EH (cell line): ENCODE measurements at regions not wholly inside any gene's neighbourhood (a gene's known extent, or its start where the extent isn't known, plus 50 kb on each side); places are given as distances from the start of the nearest gene placed in this dataset.

Experiments
- DNase-seq: peaks from one replicate; pipeline ENCODE4 v3.0.0-alpha.2; 2015; ENCODE audit warnings: low read depth

DNA sequence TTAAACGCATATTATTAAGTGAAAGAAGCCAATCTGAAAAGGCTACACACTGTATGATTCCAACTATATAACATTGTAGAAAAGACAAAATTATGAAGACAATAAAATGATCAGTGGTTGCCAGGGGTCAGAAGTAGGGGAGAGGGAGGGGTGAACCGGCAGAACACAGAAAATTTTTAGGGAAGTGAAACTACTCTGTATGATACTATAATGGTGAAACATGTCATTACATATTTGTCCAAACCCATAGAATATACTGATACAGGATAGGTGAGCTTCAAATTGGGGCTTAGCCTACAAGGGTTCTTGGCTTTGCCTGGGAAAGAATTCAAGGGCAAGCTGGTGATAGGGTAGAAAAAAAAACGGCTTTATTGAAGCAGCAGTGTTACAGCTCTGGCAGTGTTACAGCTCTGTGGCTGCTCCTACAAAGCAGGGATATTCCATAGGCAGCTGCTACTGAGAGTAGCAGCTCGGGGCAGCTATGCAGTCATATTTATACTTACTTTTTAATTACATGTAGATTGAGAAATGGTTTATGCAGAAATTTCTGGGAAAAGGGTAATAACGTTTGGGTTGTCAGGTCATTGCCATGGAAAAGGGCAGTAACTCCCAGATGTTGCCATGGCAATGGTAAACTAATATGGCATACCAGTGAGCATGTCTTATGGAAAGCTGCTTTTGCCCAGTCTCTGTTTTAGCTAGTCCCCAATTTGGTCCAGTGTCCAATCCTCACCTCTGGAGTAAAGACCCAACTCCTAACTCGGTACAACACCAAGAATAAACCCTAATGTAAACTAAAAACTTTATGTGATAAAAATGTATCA is 125.1 kb upstream of the SLC25A36 start:
- no peak for DNase-seq

DNA sequence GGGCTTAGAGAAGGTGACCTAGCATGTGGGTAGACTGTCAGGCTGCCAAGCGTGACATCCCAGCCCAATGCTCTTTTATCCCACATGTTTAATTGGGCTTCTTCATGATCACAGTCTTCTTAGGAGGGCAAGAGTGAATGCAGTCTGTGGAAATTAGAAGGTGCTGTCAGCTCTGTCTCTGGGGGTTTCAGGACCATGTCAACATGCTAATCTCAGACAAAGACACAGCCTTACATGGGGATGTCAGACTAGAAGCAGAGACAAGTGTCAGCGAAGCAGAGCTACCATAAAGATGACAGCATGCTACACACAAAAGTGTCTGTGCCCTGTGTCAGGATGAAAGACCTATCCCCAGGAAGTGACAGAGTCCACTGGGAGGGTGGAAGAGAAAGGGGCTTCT is 120.1 kb upstream of the SLC25A36 start:
- DNase-seq = no peak

DNA sequence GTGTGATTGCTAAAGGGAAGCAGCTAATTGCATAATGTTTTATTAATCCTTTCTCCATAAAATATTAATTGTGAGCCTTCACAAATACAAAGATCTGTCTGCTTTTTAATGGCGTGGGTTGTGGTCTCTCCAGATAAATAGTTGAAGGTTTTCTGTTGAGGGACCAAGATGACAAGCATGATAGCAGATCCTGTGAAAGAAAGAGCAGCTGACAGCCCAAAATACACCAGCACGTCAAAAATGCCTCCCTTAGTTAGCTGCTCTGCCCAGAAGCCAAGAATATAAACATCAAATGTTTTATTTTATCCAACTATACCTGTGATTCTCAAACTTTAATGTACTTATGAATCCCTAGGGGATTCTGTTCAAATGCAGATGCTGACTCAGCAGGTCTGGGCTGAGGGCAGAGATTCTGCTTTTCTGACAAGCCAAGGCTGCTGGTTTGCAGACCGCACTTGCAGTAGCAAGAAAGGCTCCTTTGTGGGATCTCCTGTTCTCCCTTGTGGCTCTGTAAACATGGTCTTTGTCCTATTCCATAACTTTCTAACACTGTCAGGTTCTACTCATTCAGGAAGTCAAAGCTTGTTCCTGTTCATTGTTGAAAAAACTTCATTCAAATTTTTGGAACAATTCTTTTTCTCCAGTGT is 119.1 kb upstream of the SLC25A36 start:
- DNase-seq = no peak

DNA sequence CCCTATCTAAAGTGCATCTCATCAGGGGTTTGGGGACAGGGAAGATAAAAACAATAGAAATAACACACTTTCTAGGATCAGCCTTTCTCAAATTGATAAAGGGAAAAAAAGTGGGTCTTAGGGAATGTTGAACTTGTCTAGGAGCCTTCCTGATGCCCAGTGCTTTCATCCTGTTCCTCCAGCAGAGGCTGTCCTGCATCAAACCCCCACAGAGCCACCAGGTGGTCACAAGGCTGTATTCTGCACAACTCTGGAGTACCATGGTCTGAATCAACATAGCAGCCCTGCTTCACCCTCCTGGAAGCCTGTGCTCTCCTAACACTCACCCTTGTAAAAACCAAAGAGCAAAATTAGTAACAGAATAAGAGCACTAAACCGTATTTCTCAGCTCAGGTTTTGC is 118.5 kb upstream of the SLC25A36 start:
- DNase-seq = no peak

DNA sequence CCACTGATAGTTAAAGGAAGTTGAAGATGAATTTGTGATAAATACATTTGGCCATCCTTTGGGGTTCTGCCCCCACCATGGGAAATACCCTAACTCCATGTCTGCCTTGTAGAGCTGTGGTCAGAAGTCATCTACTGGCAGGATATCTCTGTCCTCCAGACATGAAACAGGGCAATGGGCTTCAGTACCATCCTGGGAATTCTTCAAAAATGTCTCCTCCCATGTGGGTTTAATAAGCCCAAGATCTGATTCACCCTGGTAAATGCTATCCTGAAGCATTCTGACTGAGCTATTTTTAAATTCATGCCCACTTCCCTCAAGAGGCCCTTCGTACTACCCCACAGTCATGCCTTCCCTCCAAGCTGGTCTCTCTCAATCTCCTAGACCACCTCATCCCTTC is 113.7 kb upstream of the SLC25A36 start:
- no peak for DNase-seq

DNA sequence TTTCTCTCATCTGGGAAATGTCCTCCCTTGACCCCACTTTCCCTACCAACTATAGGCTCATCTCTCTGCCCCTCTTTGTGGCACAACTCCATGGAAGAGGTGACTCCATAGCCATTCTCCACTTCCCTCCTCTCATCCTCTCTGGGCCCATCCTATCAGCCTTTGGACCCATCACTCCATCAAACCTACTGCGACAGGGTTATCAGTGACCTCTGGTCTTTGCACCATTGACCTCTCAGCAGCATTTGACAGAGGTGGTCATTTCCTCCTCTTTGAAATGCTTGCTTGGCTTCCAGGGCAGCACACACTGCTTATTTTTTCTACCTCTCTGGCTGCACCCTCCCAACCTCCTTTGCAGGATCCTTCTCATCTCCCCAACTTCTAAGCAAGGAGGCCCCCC is 113.1 kb upstream of the SLC25A36 start:
- DNase-seq = no peak

DNA sequence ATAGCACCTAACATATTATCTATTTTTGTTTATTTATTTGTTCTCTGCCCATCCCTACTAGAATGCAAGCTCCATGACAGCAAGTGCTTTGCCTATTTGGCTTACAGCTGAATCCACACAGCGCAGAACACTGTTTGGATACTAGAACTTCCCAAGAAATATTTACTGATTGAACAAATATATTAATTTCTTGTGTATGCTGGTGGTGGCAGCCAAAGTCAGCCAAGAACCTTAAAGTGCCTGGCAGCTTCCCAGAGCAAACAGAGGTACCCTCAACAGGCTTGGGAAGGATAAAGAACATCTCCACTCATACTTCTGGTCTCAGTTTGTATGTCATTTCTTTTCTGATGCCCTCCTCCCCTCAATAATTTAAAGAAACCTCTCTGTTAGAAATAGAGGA is 111.8 kb upstream of the SLC25A36 start:
- no peak for DNase-seq

DNA sequence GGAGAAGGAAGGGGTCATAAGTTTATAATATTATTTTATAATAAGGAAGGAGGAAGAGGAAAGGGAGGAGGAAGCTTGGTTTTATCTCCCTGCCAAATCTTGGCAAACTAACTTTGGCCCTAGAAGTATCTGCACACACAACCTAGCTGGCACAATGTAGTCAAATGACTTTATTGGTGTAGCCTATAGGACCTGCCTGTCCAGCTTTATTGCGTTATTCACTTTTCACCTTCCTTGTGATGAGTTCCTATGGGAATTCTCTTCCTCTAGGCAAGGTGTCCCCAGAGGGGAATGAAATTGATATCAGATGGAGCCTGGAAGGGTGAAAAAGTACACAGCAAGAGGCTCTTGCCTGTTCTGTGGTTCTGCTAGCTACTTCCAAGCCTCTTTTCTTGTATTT is 111.2 kb upstream of the SLC25A36 start:
- no peak for DNase-seq

DNA sequence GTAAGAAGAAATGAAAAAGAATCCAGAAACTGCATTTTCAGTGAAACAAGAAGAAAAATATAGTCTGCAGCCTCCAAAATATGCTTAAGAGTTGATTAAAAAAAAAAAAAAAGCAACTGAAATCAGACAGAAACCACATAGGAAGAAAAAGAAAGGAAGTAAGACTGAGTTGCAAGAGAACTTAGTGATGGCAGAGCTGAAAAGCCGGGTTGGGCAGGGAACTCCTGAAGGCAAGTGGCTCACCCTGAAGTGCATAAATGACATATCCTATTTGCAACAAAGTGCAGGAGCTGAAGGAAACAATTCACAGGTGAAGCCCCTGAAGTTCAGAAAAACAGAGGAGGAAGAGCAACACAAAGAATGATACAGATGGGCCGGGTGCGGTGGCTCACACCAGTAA is 108.8 kb upstream of the SLC25A36 start:
- DNase-seq = no peak

DNA sequence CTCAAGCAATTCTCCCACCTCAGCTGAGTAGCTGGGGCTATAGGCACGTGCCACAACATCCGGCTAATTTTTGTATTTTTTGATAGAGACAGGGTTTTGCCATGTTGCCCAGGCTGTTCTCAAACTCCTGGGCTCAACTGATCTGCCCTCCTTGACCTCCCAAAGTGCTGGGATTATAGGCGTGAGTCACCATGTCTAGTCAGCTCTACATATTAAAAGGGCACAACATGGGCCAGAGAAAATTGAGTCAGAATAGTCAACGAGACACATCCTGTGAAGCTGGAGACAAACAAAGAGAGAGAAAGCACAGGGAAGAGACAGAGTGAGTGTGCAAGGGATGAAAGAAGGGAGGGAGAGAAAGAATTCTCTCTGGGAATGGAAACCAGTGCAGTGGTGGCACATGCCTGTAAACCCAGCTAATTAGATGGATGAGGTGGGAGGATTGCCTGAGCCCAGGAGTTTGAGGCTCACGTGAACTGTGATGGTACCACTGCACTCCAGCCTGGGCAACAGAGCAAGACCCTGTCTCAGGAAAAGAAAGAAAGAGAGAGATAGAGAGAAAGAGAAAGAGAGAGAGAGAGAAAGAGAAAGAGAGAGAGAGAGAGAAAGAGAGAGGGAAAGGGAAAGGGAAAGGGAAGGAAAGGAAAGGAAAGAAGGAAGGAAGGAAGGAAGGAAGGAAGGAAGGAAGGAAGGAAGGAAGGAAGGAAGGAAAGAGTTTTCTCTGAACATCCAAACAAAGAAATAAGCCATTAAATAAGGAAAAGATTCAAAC is 107.2 kb upstream of the SLC25A36 start:
- DNase-seq = peak; percentile 24

DNA sequence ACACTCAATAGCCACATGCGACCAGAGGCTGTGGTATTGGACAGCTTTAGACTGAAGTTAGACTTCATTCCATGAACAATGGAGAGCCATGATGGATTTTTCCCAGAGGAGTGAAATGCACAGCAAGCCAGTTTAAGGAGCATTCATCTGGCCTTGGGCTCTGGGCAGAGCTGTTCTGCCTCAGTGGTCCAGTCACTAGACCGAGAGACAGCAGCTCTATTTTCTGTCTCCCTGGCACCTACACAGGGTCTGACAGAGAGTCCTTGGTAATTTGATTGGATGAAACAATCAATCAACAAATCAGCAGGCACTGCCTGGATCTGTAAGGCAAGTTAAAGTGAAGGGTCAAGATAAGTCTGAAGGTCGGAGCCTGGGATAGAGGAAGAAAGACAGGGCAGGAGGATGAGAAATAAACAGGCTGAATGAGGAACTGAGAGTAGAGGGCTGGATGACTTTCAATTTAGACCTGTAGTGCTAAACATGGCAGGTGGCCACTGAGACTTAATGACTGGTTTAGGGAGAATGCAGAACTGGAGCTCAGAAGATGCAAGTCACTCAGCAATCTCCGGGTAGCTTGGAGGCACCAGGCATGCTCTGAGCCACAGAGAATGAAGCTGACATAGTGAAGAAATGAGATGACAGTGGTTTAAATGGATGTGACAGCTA is 98.5 kb upstream of the SLC25A36 start:
- DNase-seq = no peak

DNA sequence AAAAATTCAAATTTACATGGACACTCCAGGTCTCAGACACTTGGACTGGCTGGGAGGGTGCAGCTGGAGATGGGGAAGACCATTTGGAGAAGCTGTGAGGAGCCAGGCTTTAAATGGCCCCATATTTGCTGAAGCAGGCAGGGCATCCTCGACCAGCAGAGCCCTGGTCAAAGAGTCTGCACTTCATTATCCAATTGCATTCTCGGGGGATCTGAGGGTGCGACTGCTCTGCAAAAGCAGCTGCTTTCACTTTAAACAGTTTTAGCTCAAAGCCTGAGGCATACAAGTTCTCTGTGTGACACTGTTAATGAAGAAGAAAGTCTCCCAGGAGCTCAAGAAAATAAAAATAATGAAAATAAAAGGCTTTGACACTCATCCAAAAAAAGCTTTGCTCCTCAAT is 98.0 kb upstream of the SLC25A36 start:
- DNase-seq = no peak

DNA sequence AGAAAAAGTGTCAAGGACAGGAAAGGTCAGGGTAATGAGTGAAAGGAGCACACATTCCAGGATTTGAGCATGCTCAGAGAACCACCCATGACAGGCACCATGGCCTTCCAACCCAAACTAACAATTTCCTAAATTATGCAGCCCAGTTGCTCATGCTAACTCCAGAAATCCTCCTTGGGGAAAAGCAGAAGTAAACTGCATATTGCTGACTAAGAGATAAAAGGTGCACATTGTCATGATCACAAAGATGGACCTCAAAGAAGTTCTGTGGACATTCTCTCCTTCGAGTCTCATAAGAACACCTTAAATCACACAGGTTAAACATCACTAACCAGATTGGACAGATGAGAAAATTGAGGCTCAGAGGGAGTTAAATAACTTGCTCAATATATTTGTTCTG is 97.6 kb upstream of the SLC25A36 start:
- no peak for DNase-seq

DNA sequence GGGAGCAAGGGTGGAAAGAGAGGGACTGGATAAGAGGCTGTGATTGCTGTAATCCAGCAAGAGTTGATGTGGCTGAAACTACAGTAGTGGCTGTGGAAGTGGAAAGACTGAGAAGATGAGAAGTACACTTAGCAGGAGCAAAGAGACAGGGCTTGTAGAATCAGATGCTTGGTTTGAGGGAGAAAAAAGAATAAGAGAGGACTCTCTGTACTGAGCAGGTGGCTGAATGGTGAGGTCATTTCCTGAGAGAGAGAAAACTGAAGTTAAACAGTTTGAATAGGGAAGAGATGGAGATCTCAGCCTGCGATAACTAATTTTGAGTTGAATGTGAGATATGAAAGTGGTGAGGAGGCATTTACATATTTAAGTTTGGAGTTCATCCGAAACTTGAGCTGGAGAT is 95.8 kb upstream of the SLC25A36 start:
- no peak for DNase-seq

DNA sequence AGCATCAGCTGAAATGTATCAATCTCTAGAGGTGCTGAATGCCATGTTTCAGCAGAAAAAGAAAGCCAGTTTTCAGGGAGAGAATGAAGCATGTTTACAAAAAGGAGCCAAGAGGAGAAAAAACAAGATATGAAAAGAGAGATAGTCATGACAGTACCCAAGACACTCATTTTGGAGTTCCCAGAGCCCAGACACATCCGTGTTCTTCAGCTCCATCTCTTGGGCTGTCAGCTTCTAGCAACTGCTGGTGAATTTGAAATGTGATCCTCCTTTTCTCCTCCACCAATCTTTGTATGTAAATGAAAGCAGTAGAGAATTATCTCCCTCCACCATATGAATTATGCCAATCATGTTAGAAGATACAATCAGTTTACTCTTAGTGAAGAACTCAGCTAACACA is 93.0 kb upstream of the SLC25A36 start:
- DNase-seq = no peak

DNA sequence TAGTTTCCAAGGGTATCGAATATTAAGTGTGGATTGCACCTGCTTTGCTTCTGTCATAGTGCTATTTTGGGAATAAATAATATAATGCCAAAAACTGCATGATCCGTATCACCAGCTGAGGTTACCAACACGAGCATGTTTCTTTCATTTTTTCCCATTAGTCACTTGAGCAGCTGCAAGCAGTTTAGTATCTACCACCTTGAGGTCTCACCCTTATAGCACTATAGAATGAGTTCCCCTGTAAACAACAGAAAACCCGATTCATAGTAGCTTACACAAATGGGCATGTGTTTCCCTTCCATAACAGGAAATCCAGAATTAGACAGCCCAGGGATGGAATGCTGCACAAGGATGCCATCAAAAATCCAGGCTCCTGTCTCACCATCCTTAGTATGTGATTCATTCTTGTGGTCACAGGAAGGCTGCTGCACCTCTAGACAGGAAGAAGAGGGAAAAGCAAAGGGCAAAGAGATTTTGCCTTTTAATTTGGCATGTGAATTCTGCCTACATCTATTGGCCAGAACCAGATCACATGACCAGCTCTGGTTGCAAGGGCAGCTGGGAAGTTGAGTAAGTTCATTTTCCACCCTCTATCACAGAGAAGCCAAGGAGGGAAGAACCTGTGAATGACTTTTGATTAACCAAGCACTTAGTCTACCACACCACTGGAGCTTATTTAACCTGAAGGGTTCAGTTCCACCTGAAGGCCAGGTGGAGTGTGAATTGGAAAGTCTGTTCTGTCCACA is 91.3 kb upstream of the SLC25A36 start:
- peak; percentile 13 for DNase-seq

DNA sequence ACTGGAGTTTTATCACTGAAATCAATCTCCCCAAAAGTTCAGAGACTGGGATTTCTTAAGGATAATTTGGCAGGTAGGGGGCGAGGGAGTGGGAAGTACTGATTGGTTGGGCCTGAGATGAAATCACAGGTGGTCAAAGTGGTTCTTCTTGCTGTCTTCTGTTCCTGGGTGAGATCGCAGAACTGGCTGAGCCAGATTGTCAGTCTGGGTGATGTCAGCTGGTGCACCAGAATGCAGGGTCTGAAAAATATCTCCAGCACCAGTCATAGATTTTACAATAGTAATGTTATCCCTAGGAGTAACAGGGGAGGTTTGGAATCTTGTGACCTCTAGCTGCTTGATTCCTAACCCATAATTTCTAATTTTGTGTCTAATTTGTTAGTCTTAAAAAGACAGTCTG is 86.7 kb upstream of the SLC25A36 start:
- DNase-seq = no peak

DNA sequence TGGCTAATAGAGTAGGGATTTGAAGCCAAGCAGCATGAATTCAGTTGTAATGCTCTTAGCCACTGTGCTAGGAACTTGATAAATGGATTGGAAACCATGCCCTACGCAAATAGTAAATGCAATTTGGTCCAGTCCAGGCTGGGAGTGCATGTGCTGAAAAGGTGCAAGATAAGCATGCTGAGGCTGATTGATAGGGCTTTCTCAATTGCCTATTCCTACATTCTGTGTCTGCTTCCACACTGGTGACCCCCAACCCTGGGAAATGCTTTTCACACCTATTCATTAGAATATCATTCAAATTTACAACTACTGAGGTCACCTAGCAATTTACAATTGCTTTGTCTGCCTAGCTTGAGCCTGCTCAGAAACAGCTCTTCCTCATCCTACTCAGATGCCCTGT is 84.7 kb upstream of the SLC25A36 start:
- DNase-seq = no peak

DNA sequence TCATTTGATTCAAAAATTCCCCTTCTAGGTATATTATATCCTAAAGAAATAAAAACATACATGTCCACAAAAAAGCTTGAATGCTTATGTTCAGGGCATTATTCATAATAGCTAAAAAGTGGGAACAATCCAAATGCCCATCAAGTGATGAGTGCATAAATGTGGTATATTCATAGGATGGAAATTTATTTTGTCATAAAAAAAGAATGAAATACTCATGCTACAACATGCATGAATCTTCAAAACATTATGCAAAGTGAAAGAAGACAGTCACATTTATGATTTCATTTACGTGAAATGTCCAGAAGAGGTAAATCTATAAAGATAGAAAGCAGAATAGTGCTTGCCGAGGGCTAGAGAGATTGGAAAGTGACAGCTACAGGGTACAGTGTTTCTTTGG is 83.6 kb upstream of the SLC25A36 start:
- no peak for DNase-seq

DNA sequence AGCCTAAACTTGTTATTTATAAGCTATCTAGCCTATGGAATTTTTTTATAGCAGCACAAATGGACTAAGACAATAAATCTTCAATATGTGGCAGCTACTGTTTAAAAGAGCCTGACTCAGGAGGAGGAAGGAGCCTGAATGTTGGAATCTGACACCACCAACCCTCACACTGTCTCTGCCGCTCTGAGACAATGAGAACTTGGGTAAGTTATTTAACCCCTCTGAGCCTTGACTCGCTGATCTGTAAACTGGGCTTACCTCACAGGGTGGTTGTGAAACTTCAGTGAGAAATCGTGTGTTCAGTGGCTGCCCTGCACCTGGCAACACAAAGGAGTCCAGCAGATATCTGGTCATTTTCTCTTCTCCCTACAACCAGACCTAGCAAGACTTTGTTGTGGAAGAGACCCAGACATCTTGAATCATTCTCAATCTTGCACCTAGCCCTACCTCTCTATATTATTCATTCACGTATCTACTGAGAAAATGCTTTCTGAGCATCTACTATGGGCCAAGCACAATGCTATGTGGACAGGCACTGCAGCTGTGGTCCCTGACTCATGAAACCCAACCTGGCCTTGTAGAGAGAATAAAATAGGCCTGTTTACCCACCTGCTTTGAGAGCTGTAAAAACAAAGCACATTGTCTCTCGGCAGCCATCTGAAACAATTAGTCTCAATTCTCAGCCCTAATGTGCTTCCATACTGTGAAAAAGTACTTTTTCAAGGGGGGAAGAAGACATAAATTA is 81.9 kb upstream of the SLC25A36 start:
- DNase-seq = peak; percentile 1

DNA sequence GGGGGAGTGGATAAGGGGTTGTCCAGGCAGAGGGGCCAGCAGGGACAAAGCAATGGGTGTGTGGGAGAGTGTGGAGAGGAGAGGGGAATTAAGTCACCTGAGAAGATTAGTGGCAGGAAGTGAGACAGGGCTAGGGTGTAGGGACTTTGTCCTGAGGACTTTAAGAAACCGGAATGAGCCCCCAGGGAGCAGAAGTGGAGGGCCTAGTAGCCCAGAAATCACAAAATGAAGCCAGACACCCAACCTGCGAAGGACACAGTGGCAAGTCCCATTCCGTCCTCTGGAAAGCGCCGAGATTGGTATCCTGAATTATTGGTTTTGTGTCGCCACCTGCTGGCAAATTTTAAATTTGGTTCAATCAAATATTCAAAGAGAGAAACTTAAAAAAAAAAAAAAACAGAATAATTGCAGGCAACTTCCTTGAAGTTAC is 78.0 kb upstream of the SLC25A36 start:
- DNase-seq = peak; percentile 53
